ENCODE measurements at regions not wholly inside any gene's neighbourhood (a gene's known extent, or its start where the extent isn't known, plus 50 kb on each side); places are given as distances from the start of the nearest gene placed in this dataset.

DNA sequence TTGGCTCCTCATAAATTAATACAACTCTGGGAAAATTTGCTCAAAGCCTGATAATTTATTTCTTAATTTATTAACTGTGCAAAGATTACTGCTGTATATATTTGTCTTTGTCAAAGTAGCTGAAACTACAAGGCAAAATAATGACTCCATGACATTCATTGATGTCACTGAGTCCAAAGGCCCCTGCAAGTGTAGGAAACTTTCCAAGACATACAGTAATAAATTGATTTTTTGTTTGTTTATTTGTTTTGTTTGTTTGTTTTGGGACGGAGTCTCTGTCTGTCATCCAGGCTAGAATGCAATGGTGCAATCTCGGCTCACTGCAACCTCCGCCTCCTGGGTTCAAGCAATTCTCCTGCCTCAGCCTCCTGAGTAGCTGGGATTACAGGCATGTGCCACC lies 96.8 kb upstream of the LPP start:
- no peak for TF ChIP-seq POLR2A (IDR thresholded peaks at IDR 0.05)
- Histone ChIP-seq H3K27ac (no peak overlapping the region), H3K36me3 (no peaks in the 10 kb centered on the region), H3K9me3 (no peaks in the 10 kb centered on the region), H3K4me1 (ENCODE audit: insufficient read depth) (peaks cover 15% of the 10 kb centered on the region), H3K4me3 (no peak overlapping the region), H3K27me3 (no peaks in the 10 kb centered on the region)
- 95 to 97% (median 95%) methylated on average over 3 of the region's 3 CpGs for WGBS, 3 donors
- no peak for DNase-seq
- intact Hi-C loops (cut with DNase I): loop anchor here in 2 of 4 donors (10.0 kb wide), 3 partner anchors 218 to 1088 kb away; partner anchors contain the start of gene BCL6 (in 1 of the 2)

DNA sequence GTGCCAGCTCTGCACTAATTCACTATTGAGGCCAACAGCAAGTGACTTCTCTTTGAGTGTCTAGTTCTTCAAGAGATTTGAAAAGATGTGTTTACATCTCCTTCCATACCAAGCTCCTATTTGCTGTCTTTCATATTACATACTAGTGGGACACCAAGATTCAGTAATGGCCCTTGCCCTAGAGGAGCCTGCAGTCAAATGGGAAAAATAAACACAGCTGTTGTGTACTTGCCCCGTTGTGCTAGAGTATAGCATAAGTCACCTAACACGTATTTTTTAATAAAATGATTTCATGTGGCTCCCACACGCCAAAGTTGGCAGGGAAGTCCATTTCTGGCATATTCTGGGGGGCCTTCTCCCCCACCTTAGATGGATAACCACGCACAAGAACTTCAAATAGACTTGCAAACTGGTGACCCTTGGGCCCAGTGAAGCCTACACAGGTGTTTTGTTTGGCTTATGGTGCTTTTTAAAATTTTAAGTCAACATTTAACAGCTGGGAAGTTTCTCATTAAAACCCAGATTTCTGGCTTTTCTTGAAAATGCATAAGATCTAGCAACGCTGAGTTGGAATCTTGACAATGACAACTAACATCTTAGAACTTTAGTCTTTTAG lies 95.3 kb upstream of the LPP start:
- DNase-seq: no peak
- no peak for TF ChIP-seq EP300 (IDR thresholded peaks at IDR 0.05)
- TF ChIP-seq POLR2A (IDR thresholded peaks at IDR 0.05): no peak
- TF ChIP-seq, protein P1, sequence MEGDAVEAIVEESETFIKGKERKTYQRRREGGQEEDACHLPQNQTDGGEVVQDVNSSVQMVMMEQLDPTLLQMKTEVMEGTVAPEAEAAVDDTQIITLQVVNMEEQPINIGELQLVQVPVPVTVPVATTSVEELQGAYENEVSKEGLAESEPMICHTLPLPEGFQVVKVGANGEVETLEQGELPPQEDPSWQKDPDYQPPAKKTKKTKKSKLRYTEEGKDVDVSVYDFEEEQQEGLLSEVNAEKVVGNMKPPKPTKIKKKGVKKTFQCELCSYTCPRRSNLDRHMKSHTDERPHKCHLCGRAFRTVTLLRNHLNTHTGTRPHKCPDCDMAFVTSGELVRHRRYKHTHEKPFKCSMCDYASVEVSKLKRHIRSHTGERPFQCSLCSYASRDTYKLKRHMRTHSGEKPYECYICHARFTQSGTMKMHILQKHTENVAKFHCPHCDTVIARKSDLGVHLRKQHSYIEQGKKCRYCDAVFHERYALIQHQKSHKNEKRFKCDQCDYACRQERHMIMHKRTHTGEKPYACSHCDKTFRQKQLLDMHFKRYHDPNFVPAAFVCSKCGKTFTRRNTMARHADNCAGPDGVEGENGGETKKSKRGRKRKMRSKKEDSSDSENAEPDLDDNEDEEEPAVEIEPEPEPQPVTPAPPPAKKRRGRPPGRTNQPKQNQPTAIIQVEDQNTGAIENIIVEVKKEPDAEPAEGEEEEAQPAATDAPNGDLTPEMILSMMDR (IDR thresholded peaks at IDR 0.05): no peak
- no peak overlapping the region for H3K4me3 ChIP-seq
- intact Hi-C loops (cut with DNase I): loop anchor here in 2 of 4 donors (10.0 kb wide), 3 partner anchors 216 to 1086 kb away; partner anchors contain the start of gene BCL6 (in 1 of the 2)
- peaks cover 5% of the 10 kb centered on the region for H3K4me1 ChIP-seq (ENCODE audit: insufficient read depth)
- no peaks in the 10 kb centered on the region for H3K36me3 ChIP-seq
- WGBS, 3 donors: 66 to 72% (median 71%) methylated on average over 5 of the region's 5 CpGs
- H3K9me3 ChIP-seq: no peaks in the 10 kb centered on the region
- no peaks in the 10 kb centered on the region for H3K27me3 ChIP-seq
- H3K27ac ChIP-seq: no peak overlapping the region

DNA sequence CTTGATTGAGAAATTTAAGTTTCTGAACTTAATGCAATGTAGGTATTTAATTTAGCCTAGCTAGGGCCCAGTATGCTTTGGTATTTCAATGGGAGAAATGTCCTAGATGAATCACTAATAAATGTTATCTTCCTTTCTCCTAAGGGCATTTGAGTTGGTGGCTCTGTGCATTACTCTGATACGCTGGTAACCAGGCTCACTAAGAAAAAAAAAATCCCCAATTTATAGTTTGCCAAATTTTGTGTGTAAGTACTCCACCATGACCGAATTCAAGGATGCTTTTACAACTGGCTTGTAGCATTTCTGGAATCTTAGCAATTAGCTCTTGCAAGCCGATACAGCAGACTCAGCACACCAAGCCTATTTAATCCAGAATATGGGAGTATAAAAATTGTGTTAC lies 94.6 kb upstream of the LPP start:
- Histone ChIP-seq H3K36me3 (no peaks in the 10 kb centered on the region), H3K27ac (no peak overlapping the region), H3K4me1 (ENCODE audit: insufficient read depth) (peaks cover 3% of the 10 kb centered on the region), H3K4me3 (no peak overlapping the region), H3K27me3 (no peaks in the 10 kb centered on the region), H3K9me3 (no peaks in the 10 kb centered on the region)
- no peak for TF ChIP-seq EP300 (IDR thresholded peaks at IDR 0.05)
- no peak for TF ChIP-seq POLR2A (IDR thresholded peaks at IDR 0.05)
- TF ChIP-seq, protein P1 (IDR thresholded peaks at IDR 0.05): no peak
- intact Hi-C loops (cut with DNase I): loop anchor here in 2 of 4 donors (10.0 kb wide), 3 partner anchors 215 to 1085 kb away; partner anchors contain the start of gene BCL6 (in 1 of the 2)
- no peak for DNase-seq
- 65 to 86% (median 70%) methylated on average over 3 of the region's 3 CpGs for WGBS, 3 donors

DNA sequence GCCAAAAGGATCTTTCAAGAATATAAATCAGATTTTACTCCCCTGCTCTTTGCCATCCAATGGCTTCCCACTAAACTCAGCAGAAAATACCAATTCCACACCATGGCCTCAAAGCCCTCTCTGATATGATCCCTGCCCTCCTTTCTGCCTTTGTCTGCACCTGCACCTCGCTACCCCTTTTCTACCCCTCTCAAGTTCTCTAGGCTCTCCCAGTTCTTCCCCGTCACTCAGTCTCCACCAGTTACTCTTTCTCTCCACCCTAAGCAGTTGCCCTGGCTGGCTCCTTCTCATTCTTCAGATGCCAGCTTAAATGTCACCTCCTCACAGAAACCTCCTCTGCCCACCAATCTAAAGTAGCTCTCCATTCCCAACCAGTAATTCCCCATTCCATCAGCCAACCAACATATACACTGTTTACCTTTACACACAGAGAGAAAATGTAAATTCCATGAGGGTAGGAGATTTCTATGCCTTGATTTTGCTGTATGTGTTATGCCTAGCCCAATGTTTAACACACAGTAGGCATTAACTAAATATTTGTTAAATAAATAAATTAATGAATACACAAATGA lies 93.6 kb upstream of the LPP start:
- Histone ChIP-seq H3K27ac (no peak overlapping the region), H3K9me3 (no peaks in the 10 kb centered on the region), H3K4me1 (ENCODE audit: insufficient read depth) (peaks cover 2% of the 10 kb centered on the region), H3K4me3 (no peak overlapping the region), H3K36me3 (no peaks in the 10 kb centered on the region), H3K27me3 (no peaks in the 10 kb centered on the region)
- 98 to 99% (median 99%) methylated on average over 2 of the region's 2 CpGs for WGBS, 3 donors
- TF ChIP-seq POLR2A (IDR thresholded peaks at IDR 0.05): no peak
- TF ChIP-seq, protein P1 (IDR thresholded peaks at IDR 0.05): no peak
- no peak for TF ChIP-seq EP300 (IDR thresholded peaks at IDR 0.05)
- no peak for DNase-seq
- intact Hi-C loops (cut with DNase I): no loop called here
